Lower leg skin (tissue), 4 donors: ENCODE measurements at regions not wholly inside any gene's neighbourhood (a gene's known extent, or its start where the extent isn't known, plus 50 kb on each side); places are given as distances from the start of the nearest gene placed in this dataset.

ENCODE experiments used
- DNase-seq, 2 donors: peaks; one replicate each; pipeline ENCODE4 v3.0.0-alpha.2; 2019; ENCODE audit warnings: low spot score in 2 of 2
- H3K4me3 ChIP-seq: fragments of 200-600 bp; sonication (generic); 2 replicates; pipeline ENCODE4 v1.5.1; 2017; ENCODE audit warnings: mild to moderate bottlenecking, low read depth; ENCODE audit not compliant: poor library complexity, severe bottlenecking
- CTCF ChIP-seq, 3 donors: fragments of 450-650 bp; IDR thresholded peaks; one replicate each; pipeline ENCODE4 v1.5.1; 2016; ENCODE audit warnings: antibody characterized with exemption in 3 of 3, mild to moderate bottlenecking in 3 of 3, moderate library complexity in 2 of 3
- POLR2A ChIP-seq, 2 donors: fragments of 450-650 bp; IDR thresholded peaks; one replicate each; pipeline ENCODE4 v1.6.1; 2016 to 2017; ENCODE audit warnings: antibody characterized with exemption in 2 of 2, mild to moderate bottlenecking in 1 of 2, moderate library complexity in 1 of 2
- WGBS, 2 donors: methylation state at CpG; one replicate each; pipeline ENCODE4 v1.1.5; 2018; 5-methylcytosine and 5-hydroxymethylcytosine counted together
- intact Hi-C: fragments of 100-400 bp; cut with DNase I; formaldehyde crosslinking; loops from one replicate; pipeline ENCODE4 v1.15.0; 2023; ENCODE audit warnings: low total_unique reads

- no peak overlapping the region for H3K4me3 ChIP-seq
- no peak for DNase-seq
- intact Hi-C loops = no loop called here
- TF ChIP-seq CTCF (IDR thresholded peaks at IDR 0.05) (no peak), POLR2A (IDR thresholded peaks at IDR 0.05) (no peak)
Observed at GRCh38 chr1:191690931-191691330, 467.3 kb upstream of the RGS18 start.

DNA sequence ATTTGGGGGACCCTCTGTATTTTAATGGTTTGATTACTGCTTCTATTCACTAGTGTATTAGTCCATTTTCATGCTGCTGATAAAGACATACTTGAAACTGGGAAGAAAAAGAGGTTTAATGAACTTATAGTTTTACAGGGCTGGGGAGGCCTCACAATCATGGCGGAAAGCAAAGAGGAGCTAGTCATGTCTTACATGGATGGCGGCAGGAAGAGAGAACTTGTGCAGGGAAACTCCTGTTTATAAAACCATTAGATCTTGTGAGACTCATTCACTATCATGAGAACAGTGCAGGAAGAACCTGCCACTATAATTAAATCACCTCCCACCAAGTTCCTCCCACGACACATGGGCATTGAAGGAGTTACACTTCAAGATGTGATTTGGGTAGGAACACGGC lies 464.5 kb upstream of the RGS18 start:
- no peak for DNase-seq
- H3K4me3 ChIP-seq = no peak overlapping the region
- WGBS, 2 donors = 84 to 90% methylated on average over 4 of the region's 4 CpGs
- TF ChIP-seq CTCF (IDR thresholded peaks at IDR 0.05) = no peak
- intact Hi-C loops = no loop called here

- no peak for DNase-seq
- 50 to 54% methylated on average over 2 of the region's 2 CpGs for WGBS, 2 donors
- no peak overlapping the region for H3K4me3 ChIP-seq
- intact Hi-C loops = no loop called here
- TF ChIP-seq CTCF (IDR thresholded peaks at IDR 0.05) = no peak
- no peak for TF ChIP-seq POLR2A (IDR thresholded peaks at IDR 0.05)
Observed at GRCh38 chr1:191695865-191696264, 462.4 kb upstream of the RGS18 start.

DNA sequence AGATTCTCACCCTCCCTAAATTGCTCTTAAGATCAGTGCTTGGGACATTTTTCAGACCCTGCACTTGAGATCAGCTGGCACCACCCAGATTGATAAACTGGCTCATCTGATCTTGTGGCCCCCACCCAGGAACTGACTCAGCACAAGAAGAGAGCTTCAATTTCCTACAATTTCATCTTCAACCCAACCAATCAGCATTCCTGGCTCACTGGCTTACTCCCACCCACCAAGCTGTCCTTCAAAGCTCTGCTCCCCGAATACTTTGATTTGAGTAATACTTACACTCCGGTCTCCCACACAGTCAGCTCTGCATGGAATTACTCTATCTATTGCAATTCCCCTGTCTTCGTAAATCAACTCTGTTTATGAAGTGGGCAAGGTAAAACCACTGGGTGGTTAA lies 461.9 kb upstream of the RGS18 start:
- intact Hi-C loops = no loop called here
- WGBS, 2 donors = 69 to 87% methylated on average over 3 of the region's 3 CpGs
- no peak for DNase-seq
- TF ChIP-seq POLR2A (IDR thresholded peaks at IDR 0.05) (no peak), CTCF (IDR thresholded peaks at IDR 0.05) (no peak)
- H3K4me3 ChIP-seq = no peak overlapping the region

DNA sequence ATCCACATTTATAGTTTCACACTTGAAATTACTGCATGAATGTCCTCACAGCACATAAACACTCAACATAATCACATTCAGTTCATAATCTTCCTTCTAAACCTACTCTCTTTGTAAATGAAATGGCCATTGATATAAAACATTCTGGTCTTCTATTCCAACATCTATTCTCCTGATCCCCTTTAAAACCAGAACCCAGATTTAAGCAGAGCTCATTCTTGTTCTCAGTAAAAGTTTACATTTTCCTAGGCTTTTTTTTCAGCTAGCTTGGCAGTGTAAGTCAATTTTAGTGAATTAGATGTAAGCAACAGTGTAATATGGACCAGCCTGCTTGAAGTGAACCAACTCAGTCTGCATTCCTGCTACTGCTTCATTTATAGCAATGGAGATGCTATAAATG lies 460.7 kb upstream of the RGS18 start:
- TF ChIP-seq POLR2A (IDR thresholded peaks at IDR 0.05) (no peak), CTCF (IDR thresholded peaks at IDR 0.05) (no peak)
- no peak overlapping the region for H3K4me3 ChIP-seq
- DNase-seq = no peak
- intact Hi-C loops = no loop called here

DNA sequence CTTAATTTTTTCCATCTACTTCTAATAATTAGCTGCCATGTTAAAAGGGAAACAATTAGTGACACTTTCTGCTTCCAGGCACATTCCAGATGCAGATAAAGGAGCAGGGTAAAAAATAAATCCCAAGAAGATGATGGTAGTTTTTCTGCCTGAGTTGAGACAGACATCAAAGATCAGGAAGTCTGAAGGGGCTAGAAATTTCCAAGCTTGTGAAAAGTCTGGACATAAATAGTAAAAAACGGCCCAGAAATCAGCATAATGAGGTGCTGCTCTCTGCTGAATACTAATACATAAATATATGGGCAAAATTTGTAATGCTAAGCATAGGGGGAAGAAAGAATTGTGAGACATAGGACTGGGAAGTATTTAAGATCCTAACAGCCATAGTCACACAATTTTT lies 460.0 kb upstream of the RGS18 start:
- TF ChIP-seq POLR2A (IDR thresholded peaks at IDR 0.05) (no peak), CTCF (IDR thresholded peaks at IDR 0.05) (no peak)
- DNase-seq = no peak
- WGBS, 2 donors = 29 to 55% methylated on average over 1 of the region's 1 CpG
- intact Hi-C loops = no loop called here
- H3K4me3 ChIP-seq = no peak overlapping the region
